Tibial nerve (tissue), 4 donors: ENCODE measurements at regions not wholly inside any gene's neighbourhood (a gene's known extent, or its start where the extent isn't known, plus 50 kb on each side); places are given as distances from the start of the nearest gene placed in this dataset.

ENCODE experiments used
- DNase-seq, 2 donors: peaks; one replicate each; pipeline ENCODE4 v3.0.0-alpha.2; 2019; ENCODE audit warnings: low spot score in 2 of 2
- H3K27ac ChIP-seq, 4 donors: fragments of 200-600 bp; sonication (generic) in 3 of 4; one replicate each; pipeline ENCODE4 v1.5.1; 2017 to 2019; ENCODE audit warnings: mild to moderate bottlenecking in 1 of 4
- H3K27me3 ChIP-seq, 2 donors: fragments of 200-600 bp; sonication (generic) in 1 of 2; one replicate each; pipeline versions ENCODE4 v1.5.1 to v1.6.0; 2017 to 2019
- H3K36me3 ChIP-seq, 3 donors: fragments of 200-600 bp; sonication (generic); one replicate each; pipeline ENCODE4 v1.5.1; 2018 to 2019
- H3K4me1 ChIP-seq, 4 donors: fragments of 200-600 bp; sonication (generic) in 3 of 4; one replicate each; pipeline ENCODE4 v1.5.1; 2017 to 2019
- H3K4me3 ChIP-seq, 4 donors: fragments of 200-600 bp; sonication (generic) in 3 of 4; one replicate each; pipeline ENCODE4 v1.5.1; 2017 to 2019; ENCODE audit warnings: mild to moderate bottlenecking in 1 of 4, moderate library complexity in 1 of 4
- H3K9me3 ChIP-seq, 4 donors: fragments of 200-600 bp; sonication (generic) in 3 of 4; one replicate each; pipeline ENCODE4 v1.5.1; 2017 to 2019
- CTCF ChIP-seq, 5 experiments: fragments of 200-600 bp in 3 of 5; fragments of 450-650 bp in 2 of 5; sonication (generic) in 3 of 5; IDR thresholded peaks; one replicate each; pipeline ENCODE4 v1.5.1; 2016 to 2019; ENCODE audit warnings: antibody characterized with exemption in 5 of 5, mild to moderate bottlenecking in 3 of 5, moderate library complexity in 2 of 5
- EP300 ChIP-seq, 2 donors: sonication (generic); formaldehyde crosslinking; IDR thresholded peaks; one replicate each; pipeline ENCODE4 v1.6.1; 2017; ENCODE audit warnings: antibody characterized with exemption in 2 of 2, mild to moderate bottlenecking in 1 of 2
- POLR2A ChIP-seq, 2 donors: fragments of 450-650 bp; IDR thresholded peaks; one replicate each; pipeline ENCODE4 v1.6.1; 2017; ENCODE audit warnings: antibody characterized with exemption in 2 of 2, mild to moderate bottlenecking in 2 of 2, moderate library complexity in 2 of 2
- WGBS, 2 donors: methylation state at CpG; one replicate each; pipeline ENCODE4 v1.1.5; 2018; 5-methylcytosine and 5-hydroxymethylcytosine counted together

- no peak for DNase-seq
- H3K4me3 ChIP-seq, result no peak overlapping the region
- WGBS, 2 donors, result 73 to 94% methylated on average over 2 of the region's 2 CpGs
- no peaks in the 10 kb centered on the region for H3K4me1 ChIP-seq
- no peaks in the 10 kb centered on the region for H3K9me3 ChIP-seq
- TF ChIP-seq EP300 (IDR thresholded peaks at IDR 0.05) (no peak), CTCF (IDR thresholded peaks at IDR 0.05) (no peak), POLR2A (IDR thresholded peaks at IDR 0.05) (no peak)
- no peaks in the 10 kb centered on the region for H3K27me3 ChIP-seq
- H3K27ac ChIP-seq, result no peak overlapping the region
- H3K36me3 ChIP-seq, result no peaks in the 10 kb centered on the region
Measured at GRCh38 chrX:67384403-67384802, 159.4 kb upstream of the AR start.

GRCh38 chrX:67408423-67409079 is 135.3 kb upstream of the AR start:
- DNase-seq, result no peak
- peaks cover 0 to 7% (median 0%) of the 10 kb centered on the region in 4 donors for H3K9me3 ChIP-seq
- no peak overlapping the region for H3K4me3 ChIP-seq
- TF ChIP-seq POLR2A (IDR thresholded peaks at IDR 0.05) (no peak), EP300 (IDR thresholded peaks at IDR 0.05) (no peak), CTCF (IDR thresholded peaks at IDR 0.05) (no peak)
- WGBS, 2 donors, result 86 to 88% methylated on average over 9 to 13 of the region's 19 CpGs
- H3K27ac ChIP-seq, result no peak overlapping the region
- H3K27me3 ChIP-seq, result no peaks in the 10 kb centered on the region
- H3K4me1 ChIP-seq, result no peaks in the 10 kb centered on the region
- H3K36me3 ChIP-seq, result no peaks in the 10 kb centered on the region

GRCh38 chrX:67415937-67416336 is 127.9 kb upstream of the AR start:
- no peak for TF ChIP-seq POLR2A (IDR thresholded peaks at IDR 0.05)
- no peak for TF ChIP-seq CTCF (IDR thresholded peaks at IDR 0.05)
- no peak for TF ChIP-seq EP300 (IDR thresholded peaks at IDR 0.05)
- H3K4me1 ChIP-seq, result no peaks in the 10 kb centered on the region
- no peak overlapping the region for H3K4me3 ChIP-seq
- no peaks in the 10 kb centered on the region for H3K27me3 ChIP-seq
- DNase-seq, result no peak
- H3K27ac ChIP-seq, result no peak overlapping the region
- H3K9me3 ChIP-seq, result peaks cover 0 to 10% (median 3%) of the 10 kb centered on the region in 4 donors
- 88 to 89% methylated on average over 2 of the region's 2 CpGs for WGBS, 2 donors
- H3K36me3 ChIP-seq, result no peaks in the 10 kb centered on the region

GRCh38 chrX:67426946-67427345 is 116.9 kb upstream of the AR start:
- Histone ChIP-seq H3K36me3 (no peaks in the 10 kb centered on the region), H3K4me3 (no peak overlapping the region), H3K27me3 (no peaks in the 10 kb centered on the region), H3K27ac (no peak overlapping the region), H3K4me1 (no peaks in the 10 kb centered on the region), H3K9me3 (peaks cover 0 to 11% (median 4%) of the 10 kb centered on the region in 4 donors)
- no peak for TF ChIP-seq EP300 (IDR thresholded peaks at IDR 0.05)
- TF ChIP-seq CTCF (IDR thresholded peaks at IDR 0.05), result no peak
- no peak for TF ChIP-seq POLR2A (IDR thresholded peaks at IDR 0.05)
- 100% methylated on average over 2 of the region's 2 CpGs; no CpG with 5 or more reads in 1 of the 2 donors for WGBS, 2 donors
- no peak for DNase-seq

GRCh38 chrX:67435536-67435935 is 108.3 kb upstream of the AR start:
- no peaks in the 10 kb centered on the region for H3K9me3 ChIP-seq
- DNase-seq, result no peak
- no peaks in the 10 kb centered on the region for H3K4me1 ChIP-seq
- no peak overlapping the region for H3K27ac ChIP-seq
- WGBS, 2 donors, result 8 to 52% methylated on average over 1 of the region's 1 CpG
- no peaks in the 10 kb centered on the region for H3K36me3 ChIP-seq
- H3K4me3 ChIP-seq, result no peak overlapping the region
- no peak for TF ChIP-seq POLR2A (IDR thresholded peaks at IDR 0.05)
- no peak for TF ChIP-seq CTCF (IDR thresholded peaks at IDR 0.05)
- no peak for TF ChIP-seq EP300 (IDR thresholded peaks at IDR 0.05)
- H3K27me3 ChIP-seq, result no peaks in the 10 kb centered on the region
